Adipocyte (in vitro differentiated cells): ENCODE measurements at regions not wholly inside any gene's neighbourhood (a gene's known extent, or its start where the extent isn't known, plus 50 kb on each side); places are given as distances from the start of the nearest gene placed in this dataset.

Source experiments
- DNase-seq: peaks from one replicate; pipeline ENCODE4 v3.0.0-alpha.2; 2015; ENCODE audit warnings: low read depth
- H3K27me3 ChIP-seq: replicated peaks from 2 replicates; pipeline ENCODE4 v1.7.0; 2013; ENCODE audit warnings: mild to moderate bottlenecking, low read length, moderate library complexity; ENCODE audit not compliant: control insufficient read depth, insufficient read depth
- H3K36me3 ChIP-seq: 2 replicates; pipeline ENCODE4 v1.7.0; 2013; ENCODE audit warnings: low read length, mild to moderate bottlenecking, moderate library complexity; ENCODE audit not compliant: control insufficient read depth, insufficient read depth, severe bottlenecking
- H3K4me1 ChIP-seq: 2 replicates; pipeline ENCODE4 v1.7.0; 2013; ENCODE audit warnings: mild to moderate bottlenecking, low read length, moderate library complexity; ENCODE audit not compliant: control insufficient read depth, insufficient read depth
- H3K4me3 ChIP-seq: 2 replicates; pipeline ENCODE4 v1.7.0; 2013; ENCODE audit warnings: mild to moderate bottlenecking, low read length, moderate library complexity
- H3K9ac ChIP-seq: 2 replicates; pipeline ENCODE4 v1.7.0; 2013; ENCODE audit warnings: mild to moderate bottlenecking, low read length, moderate library complexity
- H3K9me3 ChIP-seq: 2 replicates; pipeline ENCODE4 v1.7.0; 2013; ENCODE audit warnings: mild to moderate bottlenecking, low read length, moderate library complexity; ENCODE audit not compliant: control insufficient read depth

GRCh38 chr16:87058728-87059250, 258.4 kb downstream of the C16orf95 start:
- H3K4me3 ChIP-seq = no peak overlapping the region
- H3K27me3 ChIP-seq = peaks cover 27% of the 10 kb centered on the region
- peaks cover 11% of the 10 kb centered on the region for H3K9me3 ChIP-seq
- no peak for DNase-seq
- no peak overlapping the region for H3K9ac ChIP-seq
- H3K4me1 ChIP-seq = no peaks in the 10 kb centered on the region
- H3K36me3 ChIP-seq = no peaks in the 10 kb centered on the region

GRCh38 chr16:87060034-87060986, 256.9 kb downstream of the C16orf95 start:
- peak; percentile 60 for DNase-seq

GRCh38 chr16:87061243-87061920, 255.8 kb downstream of the C16orf95 start:
- no peaks in the 10 kb centered on the region for H3K4me1 ChIP-seq
- DNase-seq = peak; percentile 42
- H3K9ac ChIP-seq = no peak overlapping the region
- no peaks in the 10 kb centered on the region for H3K36me3 ChIP-seq
- peaks cover 8% of the 10 kb centered on the region for H3K27me3 ChIP-seq
- no peak overlapping the region for H3K4me3 ChIP-seq
- H3K9me3 ChIP-seq = no peaks in the 10 kb centered on the region

More at GRCh38 chr16:87060034-87060986, 256.9 kb downstream of the C16orf95 start:
- H3K4me1 ChIP-seq = no peaks in the 10 kb centered on the region
- H3K9me3 ChIP-seq = no peaks in the 10 kb centered on the region
- no peak overlapping the region for H3K4me3 ChIP-seq
- peaks cover 12% of the 10 kb centered on the region for H3K27me3 ChIP-seq
- H3K9ac ChIP-seq = no peak overlapping the region
- H3K36me3 ChIP-seq = no peaks in the 10 kb centered on the region

GRCh38 chr16:87062569-87063442, 254.4 kb downstream of the C16orf95 start:
- peak; percentile 95 for DNase-seq
- H3K4me1 ChIP-seq = no peaks in the 10 kb centered on the region
- H3K4me3 ChIP-seq = peak overlapping the region; percentile 31
- no peak overlapping the region for H3K9ac ChIP-seq
- no peaks in the 10 kb centered on the region for H3K36me3 ChIP-seq
- no peaks in the 10 kb centered on the region for H3K9me3 ChIP-seq
- peaks cover 20% of the 10 kb centered on the region for H3K27me3 ChIP-seq

- H3K27me3 ChIP-seq = peaks cover 27% of the 10 kb centered on the region
- H3K36me3 ChIP-seq = no peaks in the 10 kb centered on the region
- no peak overlapping the region for H3K4me3 ChIP-seq
- no peaks in the 10 kb centered on the region for H3K4me1 ChIP-seq
- no peak for DNase-seq
- H3K9me3 ChIP-seq = no peaks in the 10 kb centered on the region
- no peak overlapping the region for H3K9ac ChIP-seq
These were observed 253.6 kb downstream of the C16orf95 start for GRCh38 chr16:87063543-87063942.

GRCh38 chr16:87064731-87065445, 252.3 kb downstream of the C16orf95 start:
- Histone ChIP-seq H3K27me3 (peaks cover 25% of the 10 kb centered on the region), H3K4me3 (no peak overlapping the region), H3K9ac (no peak overlapping the region), H3K4me1 (no peaks in the 10 kb centered on the region), H3K9me3 (no peaks in the 10 kb centered on the region), H3K36me3 (no peaks in the 10 kb centered on the region)
- DNase-seq = no peak

- Histone ChIP-seq H3K36me3 (no peaks in the 10 kb centered on the region), H3K27me3 (peaks cover 29% of the 10 kb centered on the region), H3K9me3 (no peaks in the 10 kb centered on the region), H3K4me3 (no peak overlapping the region), H3K9ac (no peak overlapping the region), H3K4me1 (no peaks in the 10 kb centered on the region)
- no peak for DNase-seq
These were observed 251.6 kb downstream of the C16orf95 start for GRCh38 chr16:87065446-87066132.

- H3K4me3 ChIP-seq = no peak overlapping the region
- peaks cover 35% of the 10 kb centered on the region for H3K27me3 ChIP-seq
- H3K36me3 ChIP-seq = no peaks in the 10 kb centered on the region
- H3K9me3 ChIP-seq = no peaks in the 10 kb centered on the region
- DNase-seq = no peak
- H3K4me1 ChIP-seq = no peaks in the 10 kb centered on the region
- no peak overlapping the region for H3K9ac ChIP-seq
These were observed 250.8 kb downstream of the C16orf95 start for GRCh38 chr16:87066133-87067002.

GRCh38 chr16:87067003-87067556, 250.1 kb downstream of the C16orf95 start:
- Histone ChIP-seq H3K36me3 (no peaks in the 10 kb centered on the region), H3K9me3 (no peaks in the 10 kb centered on the region), H3K9ac (no peak overlapping the region), H3K27me3 (peaks cover 40% of the 10 kb centered on the region), H3K4me3 (no peak overlapping the region), H3K4me1 (no peaks in the 10 kb centered on the region)
- no peak for DNase-seq
